ENCODE measurements at regions not wholly inside any gene's neighbourhood (a gene's known extent, or its start where the extent isn't known, plus 50 kb on each side); places are given as distances from the start of the nearest gene placed in this dataset.

DNA sequence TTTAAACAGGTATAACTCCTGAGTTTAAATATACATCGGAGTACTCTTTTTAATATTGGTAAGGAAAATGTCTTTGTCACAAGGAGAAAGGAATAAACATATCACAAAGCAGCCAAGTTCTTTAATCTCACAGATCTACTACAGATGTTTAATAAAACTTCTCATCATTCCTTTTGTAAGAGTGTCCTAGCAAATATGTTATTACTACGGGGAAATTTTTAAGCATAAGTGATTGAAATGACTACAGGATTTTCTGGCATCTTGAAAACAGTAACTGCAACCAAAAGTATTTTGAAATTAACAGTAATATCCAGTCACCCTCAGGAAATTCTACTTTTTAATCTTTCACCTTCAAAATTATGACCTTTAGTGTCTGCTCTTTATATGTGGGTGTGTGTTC, 403.1 kb downstream of the IRS1 start:
- H3K27ac ChIP-seq = no peak overlapping the region
- H3K9me3 ChIP-seq = peaks cover 17% of the 10 kb centered on the region
- no peak for FAIRE-seq
- TF ChIP-seq SMC3 (IDR thresholded peaks at IDR 0.05) = no peak
- no peak for TF ChIP-seq ZSCAN20 (CRISPR knock-in tag; IDR thresholded peaks at IDR 0.05)
- TF ChIP-seq MAZ (IDR thresholded peaks at IDR 0.05; ENCODE audit: borderline replicate concordance, low read depth, low read length) = no peak
- TF ChIP-seq TP53 (CRISPR knock-in tag; IDR thresholded peaks at IDR 0.05) = no peak
- TF ChIP-seq, protein P1, sequence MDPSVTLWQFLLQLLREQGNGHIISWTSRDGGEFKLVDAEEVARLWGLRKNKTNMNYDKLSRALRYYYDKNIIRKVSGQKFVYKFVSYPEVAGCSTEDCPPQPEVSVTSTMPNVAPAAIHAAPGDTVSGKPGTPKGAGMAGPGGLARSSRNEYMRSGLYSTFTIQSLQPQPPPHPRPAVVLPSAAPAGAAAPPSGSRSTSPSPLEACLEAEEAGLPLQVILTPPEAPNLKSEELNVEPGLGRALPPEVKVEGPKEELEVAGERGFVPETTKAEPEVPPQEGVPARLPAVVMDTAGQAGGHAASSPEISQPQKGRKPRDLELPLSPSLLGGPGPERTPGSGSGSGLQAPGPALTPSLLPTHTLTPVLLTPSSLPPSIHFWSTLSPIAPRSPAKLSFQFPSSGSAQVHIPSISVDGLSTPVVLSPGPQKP (IDR thresholded peaks at IDR 0.05; ENCODE audit: low read depth, low read length) = no peak
- no peak for TF ChIP-seq ESRRA (IDR thresholded peaks at IDR 0.05; ENCODE audit: borderline replicate concordance, low read length)
- TF ChIP-seq CHD4 (IDR thresholded peaks at IDR 0.05; ENCODE audit: borderline replicate concordance) = no peak
- ChIA-PET POLR2A (no interaction called here), CTCF (interaction anchor here (1.0 kb wide), 1 partner anchor 48 kb away, joined by 3 read pairs; no protein-coding TSS in a partner anchor)
- WGBS (ENCODE audit: missing lambda C conversion rate) = 92% methylated on average over 2 of the region's 2 CpGs
- ATAC-seq = no peak
- no peak overlapping the region for H3K4me2 ChIP-seq
- H3K4me1 ChIP-seq = no peaks in the 10 kb centered on the region
- DNase-seq (ENCODE audit: low read depth in 1 of 2, low spot score in 1 of 2) = no peak
- no peak overlapping the region for H3K4me3 ChIP-seq

DNA sequence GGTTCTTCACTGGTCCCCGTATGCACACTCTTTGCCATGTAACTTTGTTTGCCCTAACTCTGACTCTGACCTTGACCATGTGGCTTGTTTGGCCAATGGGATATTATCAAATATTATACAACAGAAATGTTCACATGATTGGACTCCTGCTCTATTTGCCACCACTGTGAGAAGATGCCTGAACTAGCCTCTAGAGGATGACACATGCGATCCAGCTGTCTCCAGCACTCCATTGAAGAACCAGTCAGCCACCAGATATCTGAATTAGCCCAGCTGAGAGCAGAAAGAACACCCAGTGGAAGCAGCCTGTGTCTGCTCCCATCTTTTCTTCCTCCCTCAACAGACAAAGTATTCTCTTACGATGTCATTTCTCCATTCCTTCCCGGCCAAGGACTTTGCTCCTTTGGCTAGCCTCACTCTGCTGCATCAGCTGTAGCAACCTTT, 412.1 kb downstream of the IRS1 start:
- ChIA-PET CTCF (no interaction called here), POLR2A (no interaction called here)
- WGBS (ENCODE audit: missing lambda C conversion rate) = 88% methylated on average over 4 of the region's 4 CpGs
- H3K4me1 ChIP-seq = no peaks in the 10 kb centered on the region
- H3K4me2 ChIP-seq = no peak overlapping the region
- FAIRE-seq = no peak
- TF ChIP-seq RARB (CRISPR knock-in tag; IDR thresholded peaks at IDR 0.05) = no peak
- no peak for TF ChIP-seq HOXA7 (CRISPR knock-in tag; IDR thresholded peaks at IDR 0.05)
- no peak for TF ChIP-seq ESRRA (IDR thresholded peaks at IDR 0.05; ENCODE audit: borderline replicate concordance, low read length)
- no peak for TF ChIP-seq POLR2AphosphoS2 (conservative IDR thresholded peaks at IDR 0.05; ENCODE audit: low read length)
- ATAC-seq = no peak
- no peak for DNase-seq (ENCODE audit: low read depth in 1 of 2, low spot score in 1 of 2)
- no peak overlapping the region for H3K4me3 ChIP-seq
- H3K9me3 ChIP-seq = 0 out of 3 replicates have a peak, but pooled peaks cover 3% of the 10 kb centered on the region
- H3K27ac ChIP-seq = no peak overlapping the region

DNA sequence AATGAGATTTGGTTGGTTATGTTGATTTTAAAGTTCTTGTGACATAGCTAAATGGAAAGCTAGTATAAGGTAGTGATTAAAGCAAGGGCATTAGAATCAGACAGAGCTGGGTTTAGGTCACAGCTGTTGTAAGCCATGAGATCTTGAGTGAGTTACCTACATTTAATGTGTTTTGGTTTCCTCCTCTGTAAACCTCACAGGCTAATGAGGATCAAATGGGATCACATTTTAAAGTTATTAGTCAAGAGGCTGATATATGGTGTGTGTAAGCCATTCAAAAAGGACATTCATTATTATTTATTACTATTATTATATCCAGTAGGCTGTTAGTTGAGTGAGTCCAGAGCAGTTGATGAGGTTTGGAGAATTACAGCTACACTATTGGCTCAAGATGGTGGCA, 416.2 kb downstream of the IRS1 start:
- CTCF ChIA-PET = no interaction called here
- H3K4me2 ChIP-seq = no peak overlapping the region
- POLR2A ChIA-PET = no interaction called here
- no peak overlapping the region for H3K27ac ChIP-seq
- no peaks in the 10 kb centered on the region; the same call in 2 of the 3 replicates for H3K9me3 ChIP-seq
- 0 out of 3 replicates have a peak, but pooled peaks cover 5% of the 10 kb centered on the region for H3K4me1 ChIP-seq
- DNase-seq (ENCODE audit: low read depth in 1 of 2, low spot score in 1 of 2) (no peak), ATAC-seq (no peak), FAIRE-seq (no peak)
- TF ChIP-seq HDAC2 (IDR thresholded peaks at IDR 0.05) (no peak), JUNB (IDR thresholded peaks at IDR 0.05) (no peak), JUN (IDR thresholded peaks at IDR 0.05) (no peak), CHD2 (IDR thresholded peaks at IDR 0.05; ENCODE audit: low read length, partially characterized antibody) (no peak), KDM5A (IDR thresholded peaks at IDR 0.05) (no peak), RCOR1 (IDR thresholded peaks at IDR 0.05; ENCODE audit: low read depth, low read length) (no peak), HEYL (CRISPR knock-in tag; IDR thresholded peaks at IDR 0.05) (no peak), GATA3 (IDR thresholded peaks at IDR 0.05; ENCODE audit: borderline replicate concordance) (no peak), EHMT2 (IDR thresholded peaks at IDR 0.05; ENCODE audit: low read depth) (no peak), CHD4 (IDR thresholded peaks at IDR 0.05; ENCODE audit: borderline replicate concordance) (no peak), CBX8 (IDR thresholded peaks at IDR 0.05) (no peak)
- TF ChIP-seq, protein P2, sequence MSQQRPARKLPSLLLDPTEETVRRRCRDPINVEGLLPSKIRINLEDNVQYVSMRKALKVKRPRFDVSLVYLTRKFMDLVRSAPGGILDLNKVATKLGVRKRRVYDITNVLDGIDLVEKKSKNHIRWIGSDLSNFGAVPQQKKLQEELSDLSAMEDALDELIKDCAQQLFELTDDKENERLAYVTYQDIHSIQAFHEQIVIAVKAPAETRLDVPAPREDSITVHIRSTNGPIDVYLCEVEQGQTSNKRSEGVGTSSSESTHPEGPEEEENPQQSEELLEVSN (IDR thresholded peaks at IDR 0.05; ENCODE audit: borderline replicate concordance, low read depth) = no peak
- TF ChIP-seq, protein P3, sequence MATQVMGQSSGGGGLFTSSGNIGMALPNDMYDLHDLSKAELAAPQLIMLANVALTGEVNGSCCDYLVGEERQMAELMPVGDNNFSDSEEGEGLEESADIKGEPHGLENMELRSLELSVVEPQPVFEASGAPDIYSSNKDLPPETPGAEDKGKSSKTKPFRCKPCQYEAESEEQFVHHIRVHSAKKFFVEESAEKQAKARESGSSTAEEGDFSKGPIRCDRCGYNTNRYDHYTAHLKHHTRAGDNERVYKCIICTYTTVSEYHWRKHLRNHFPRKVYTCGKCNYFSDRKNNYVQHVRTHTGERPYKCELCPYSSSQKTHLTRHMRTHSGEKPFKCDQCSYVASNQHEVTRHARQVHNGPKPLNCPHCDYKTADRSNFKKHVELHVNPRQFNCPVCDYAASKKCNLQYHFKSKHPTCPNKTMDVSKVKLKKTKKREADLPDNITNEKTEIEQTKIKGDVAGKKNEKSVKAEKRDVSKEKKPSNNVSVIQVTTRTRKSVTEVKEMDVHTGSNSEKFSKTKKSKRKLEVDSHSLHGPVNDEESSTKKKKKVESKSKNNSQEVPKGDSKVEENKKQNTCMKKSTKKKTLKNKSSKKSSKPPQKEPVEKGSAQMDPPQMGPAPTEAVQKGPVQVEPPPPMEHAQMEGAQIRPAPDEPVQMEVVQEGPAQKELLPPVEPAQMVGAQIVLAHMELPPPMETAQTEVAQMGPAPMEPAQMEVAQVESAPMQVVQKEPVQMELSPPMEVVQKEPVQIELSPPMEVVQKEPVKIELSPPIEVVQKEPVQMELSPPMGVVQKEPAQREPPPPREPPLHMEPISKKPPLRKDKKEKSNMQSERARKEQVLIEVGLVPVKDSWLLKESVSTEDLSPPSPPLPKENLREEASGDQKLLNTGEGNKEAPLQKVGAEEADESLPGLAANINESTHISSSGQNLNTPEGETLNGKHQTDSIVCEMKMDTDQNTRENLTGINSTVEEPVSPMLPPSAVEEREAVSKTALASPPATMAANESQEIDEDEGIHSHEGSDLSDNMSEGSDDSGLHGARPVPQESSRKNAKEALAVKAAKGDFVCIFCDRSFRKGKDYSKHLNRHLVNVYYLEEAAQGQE (IDR thresholded peaks at IDR 0.05) = no peak
- H3K4me3 ChIP-seq = no peak overlapping the region

All from A549 (cell line).